HG03139 (cell line): ENCODE measurements at regions not wholly inside any gene's neighbourhood (a gene's known extent, or its start where the extent isn't known, plus 50 kb on each side); places are given as distances from the start of the nearest gene placed in this dataset.
"Not testable (repeated sequence)": the region's sequence is repeated elsewhere in the genome, so short reads cannot be mapped to it uniquely, and the experiment has no call there.

ENCODE experiments used
- ATAC-seq: cut with Tn5 transposase; IDR thresholded peaks from one replicate; pipeline ENCODE4 v1.9.1; 2021; ENCODE audit not compliant: unreplicated experiment

- no peak for ATAC-seq
Observed at GRCh38 chr3:193040836-193041672, 123.4 kb upstream of the MB21D2 start.

DNA sequence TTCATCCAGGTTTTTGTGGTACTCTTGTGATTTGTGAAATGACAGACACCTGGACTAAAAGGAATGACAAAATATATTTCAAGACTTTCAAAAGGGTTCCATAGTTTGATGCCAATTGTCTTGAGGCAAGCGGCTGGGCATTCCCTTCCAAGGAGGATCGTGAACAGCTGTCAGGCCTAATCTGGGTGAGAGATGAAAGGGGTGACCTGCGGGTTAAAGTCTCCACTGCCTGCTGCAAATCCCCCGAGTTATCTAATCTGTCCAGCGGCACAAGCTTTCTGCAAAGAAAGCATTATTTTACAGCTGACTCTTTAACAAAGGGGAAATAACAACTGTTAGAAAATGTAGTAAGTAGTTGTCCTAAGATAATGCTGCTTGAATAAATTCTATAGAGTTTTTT lies 128.7 kb upstream of the MB21D2 start:
- no peak for ATAC-seq

GRCh38 chr3:193047461-193047860 lies 129.8 kb upstream of the MB21D2 start:
- not testable (repeated sequence) for ATAC-seq

DNA sequence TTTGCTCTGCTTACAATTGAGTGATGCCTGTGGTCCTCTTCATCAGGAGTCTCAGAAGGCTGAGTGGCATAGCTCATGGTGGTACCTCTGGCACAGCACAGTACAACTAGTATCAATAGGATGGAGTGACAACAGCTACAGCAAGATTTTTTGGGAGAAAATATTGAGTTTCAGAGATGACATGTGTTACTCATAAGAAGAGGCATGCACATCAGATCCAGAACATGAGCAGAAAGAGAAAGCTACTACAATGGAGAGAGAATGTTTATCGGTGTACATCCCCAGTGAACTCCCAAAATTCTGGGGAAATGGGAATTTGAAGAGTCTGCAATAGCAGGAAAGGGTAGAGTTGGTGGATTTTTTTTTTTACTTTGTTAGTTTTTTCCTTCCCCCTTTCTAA lies 130.5 kb upstream of the MB21D2 start:
- ATAC-seq, result no peak

DNA sequence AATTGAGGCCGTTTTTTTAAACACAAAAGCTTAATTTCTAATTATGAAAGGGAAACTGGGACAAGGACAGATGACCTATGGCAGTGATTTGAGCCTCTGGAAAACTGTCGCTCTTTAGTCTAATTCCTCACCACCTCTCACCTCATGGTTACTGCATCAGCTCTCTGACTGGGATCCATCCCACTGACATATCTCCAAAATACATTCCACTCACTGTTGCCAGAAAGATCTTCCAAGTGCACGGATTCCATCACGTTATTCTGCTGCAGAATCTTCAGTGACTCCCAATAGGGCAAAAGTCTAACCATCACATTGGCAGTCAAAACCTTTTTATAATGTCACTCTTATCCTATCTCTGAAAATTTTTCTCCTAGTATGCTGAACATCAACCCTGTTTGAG lies 132.3 kb upstream of the MB21D2 start:
- no peak for ATAC-seq

GRCh38 chr3:193051314-193051713 lies 133.7 kb upstream of the MB21D2 start:
- no peak for ATAC-seq

DNA sequence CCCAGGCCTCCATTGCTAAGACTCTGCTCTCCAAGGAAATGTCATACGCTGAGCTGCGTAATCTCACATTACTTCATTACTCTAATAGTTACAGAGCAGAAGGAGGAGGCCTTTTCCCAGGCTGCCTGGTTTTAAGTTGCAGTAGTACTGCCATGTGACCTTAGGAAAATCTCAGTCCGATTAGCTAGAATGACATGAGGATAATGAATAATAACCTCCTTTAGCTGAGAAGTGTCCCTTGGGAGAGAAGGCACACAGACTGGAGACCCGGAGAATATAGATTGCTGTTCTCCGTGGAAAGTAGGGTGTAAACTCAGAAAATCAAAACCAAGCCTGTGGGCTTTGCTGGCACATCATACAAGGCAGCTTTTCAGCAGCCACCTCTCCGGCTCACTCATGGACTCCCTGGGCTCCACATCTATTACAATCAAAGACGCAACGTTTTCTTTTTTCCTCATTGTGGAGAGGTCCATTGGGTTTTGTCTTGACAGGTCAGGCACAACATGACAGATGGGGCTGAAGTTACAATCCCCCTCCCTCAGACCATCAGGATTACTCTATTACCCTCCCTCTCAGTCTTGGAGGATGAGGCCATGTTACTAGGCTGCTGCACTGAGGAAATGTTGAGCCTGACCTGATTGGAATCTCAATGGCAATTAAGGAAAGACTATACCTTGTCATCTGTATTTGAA lies 134.8 kb upstream of the MB21D2 start:
- no peak for ATAC-seq

- no peak for ATAC-seq
Observed at GRCh38 chr3:193053046-193053435, 135.4 kb upstream of the MB21D2 start.

- ATAC-seq, result no peak
Observed at GRCh38 chr3:193055352-193055751, 137.7 kb upstream of the MB21D2 start.

- no peak for ATAC-seq
Observed at GRCh38 chr3:193057616-193058015, 140.0 kb upstream of the MB21D2 start.

DNA sequence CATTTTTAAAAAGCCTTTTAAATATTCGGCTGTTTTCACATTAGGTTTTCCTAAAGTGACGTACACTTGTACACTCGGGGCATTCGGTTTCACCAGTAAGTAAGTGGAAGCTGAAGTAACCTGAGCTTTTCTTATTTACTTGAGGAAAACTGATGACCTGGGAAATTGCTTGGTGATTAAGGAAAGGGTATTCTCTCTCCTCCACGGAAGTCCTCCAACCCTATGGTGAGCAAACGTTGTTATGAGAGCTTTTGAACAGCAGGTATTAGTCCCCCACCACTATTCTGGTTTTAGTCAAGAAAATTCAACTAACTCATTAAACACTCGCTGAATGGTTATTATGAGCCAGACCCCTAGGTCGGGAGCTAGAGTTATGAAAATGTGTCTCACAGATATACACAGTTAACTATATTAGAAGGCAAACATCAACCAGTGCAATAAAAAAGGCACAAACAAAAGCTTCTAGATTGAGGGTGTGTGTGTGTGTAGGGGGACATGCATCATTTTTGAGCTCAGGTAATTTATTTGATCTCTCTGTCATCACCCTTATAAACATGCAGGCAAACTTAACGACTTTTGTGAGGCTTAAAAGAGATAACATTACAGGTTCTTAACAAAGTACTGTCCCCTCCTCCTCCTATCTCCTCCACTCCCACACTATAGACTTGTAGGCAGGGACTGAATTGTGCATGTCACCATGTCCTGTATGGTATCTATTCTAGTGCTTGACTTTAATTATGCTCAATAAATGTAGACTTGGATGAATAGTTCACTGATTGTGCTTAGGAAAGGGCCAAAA lies 143.3 kb upstream of the MB21D2 start:
- no peak for ATAC-seq

GRCh38 chr3:193068365-193068764 lies 150.7 kb upstream of the MB21D2 start:
- ATAC-seq, result no peak

GRCh38 chr3:193069732-193070131 lies 152.1 kb upstream of the MB21D2 start:
- not testable (repeated sequence) for ATAC-seq

GRCh38 chr3:193078996-193079753 lies 161.5 kb upstream of the MB21D2 start:
- ATAC-seq, result no peak

DNA sequence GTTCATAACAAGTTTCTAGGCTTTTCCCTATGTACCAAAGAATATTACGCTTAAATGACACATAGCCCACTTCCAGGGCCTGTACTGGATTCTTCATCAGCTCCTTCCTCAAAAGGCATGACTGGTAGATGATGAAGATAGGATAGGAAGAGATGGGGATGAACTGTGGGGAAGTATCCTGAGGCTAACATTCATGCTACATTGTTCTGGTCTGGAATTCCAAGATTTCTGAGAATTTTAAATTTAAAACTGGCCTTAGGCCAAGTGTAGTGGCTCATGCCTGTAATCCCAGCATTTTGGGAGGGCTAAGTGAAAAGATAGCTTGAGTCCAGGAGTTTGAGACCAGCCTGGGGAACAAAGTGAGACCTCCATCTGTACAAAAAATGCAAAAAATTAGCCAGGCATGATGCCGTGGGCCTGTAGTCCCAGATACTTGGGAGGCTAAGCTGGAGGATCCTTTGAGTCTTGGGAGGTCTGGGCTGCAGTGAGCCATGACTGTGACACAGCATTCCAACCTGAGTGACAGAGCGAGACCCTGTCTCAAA lies 160.1 kb upstream of the PLAAT1 start:
- ATAC-seq, result no peak

DNA sequence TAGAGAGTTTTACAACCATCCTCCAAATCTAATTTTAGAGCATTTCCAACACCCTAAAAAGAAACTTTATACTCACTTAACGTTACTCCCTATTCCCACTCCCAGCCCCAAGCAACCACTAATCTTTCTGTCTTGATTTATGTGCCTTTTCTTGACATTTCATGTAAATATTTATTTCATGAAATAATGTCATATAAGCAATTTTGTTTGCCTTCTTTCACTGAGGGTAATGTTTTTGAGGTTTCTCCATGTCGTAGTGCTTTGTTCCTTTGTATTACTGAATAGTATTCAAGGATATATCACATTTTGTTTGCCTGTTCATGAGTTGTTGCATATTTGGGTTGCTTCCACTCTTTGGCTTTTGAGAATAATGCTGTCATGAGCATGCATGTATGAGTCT lies 155.4 kb upstream of the PLAAT1 start:
- no peak for ATAC-seq

- no peak for ATAC-seq
Observed at GRCh38 chr3:193086681-193087080, 154.3 kb upstream of the PLAAT1 start.

GRCh38 chr3:193087336-193087735 lies 153.7 kb upstream of the PLAAT1 start:
- no peak for ATAC-seq

- no peak for ATAC-seq
Observed at GRCh38 chr3:193095366-193095765, 145.7 kb upstream of the PLAAT1 start.

GRCh38 chr3:193096076-193096475 lies 144.9 kb upstream of the PLAAT1 start:
- ATAC-seq, result no peak
